H1 (cell line): ENCODE measurements at regions not wholly inside any gene's neighbourhood (a gene's known extent, or its start where the extent isn't known, plus 50 kb on each side); places are given as distances from the start of the nearest gene placed in this dataset.

Experiments used
- CTCF ChIA-PET: fragments of 300-600 bp; sonication (Branson Sonifier 250); formaldehyde crosslinking; loops from one replicate; lab custom pipeline; 2021; ENCODE audit not compliant: partially characterized antibody; lab: Charles Lee
- POLR2A ChIA-PET: fragments of 300-600 bp; sonication (Branson Sonifier 250); formaldehyde crosslinking; loops from one replicate; lab custom pipeline; 2021; ENCODE audit warnings: inconsistent platforms; ENCODE audit not compliant: partially characterized antibody; lab: Charles Lee
- DNase-seq, 2 experiments: peaks; one replicate each; pipeline versions ENCODE4 v3.0.0 to v3.0.0-alpha.2; 2010 to 2022; ENCODE audit warnings: low spot score in 2 of 2, low read depth in 1 of 2, mixed read lengths in 1 of 2
- FAIRE-seq: peaks from 2 replicates; lab custom pipeline; 2011; peaks lifted over from hg19 to GRCh38; lab: Jason Lieb, UNC
- H2AFZ ChIP-seq: 2 replicates; pipeline ENCODE4 v1.8.1; 2012; ENCODE audit warnings: low read length, inconsistent platforms
- H2AK5ac ChIP-seq: 2 replicates; pipeline ENCODE4 v1.6.1; 2013; ENCODE audit warnings: low read depth, low read length
- H2BK120ac ChIP-seq: replicated peaks from 2 replicates; pipeline ENCODE3; 2013; ENCODE audit warnings: low read depth, low read length, inconsistent platforms
- H2BK12ac ChIP-seq: 2 replicates; pipeline ENCODE4 v1.6.1; 2013; ENCODE audit warnings: low read depth, low read length
- H2BK15ac ChIP-seq: 2 replicates; pipeline ENCODE4 v1.6.1; 2013; ENCODE audit warnings: low read length
- H2BK20ac ChIP-seq: 2 replicates; pipeline ENCODE4 v1.6.1; 2013; ENCODE audit warnings: low read length
- H2BK5ac ChIP-seq: 2 replicates; pipeline ENCODE4 v1.6.1; 2013; ENCODE audit warnings: low read depth, low read length
- H3K14ac ChIP-seq: 2 replicates; pipeline ENCODE4 v1.6.1; 2013; ENCODE audit warnings: inconsistent platforms; ENCODE audit not compliant: insufficient read length
- H3K18ac ChIP-seq: 2 replicates; pipeline ENCODE4 v1.6.1; 2013; ENCODE audit warnings: low read length; ENCODE audit errors: extremely low read depth
- H3K23ac ChIP-seq: 2 replicates; pipeline ENCODE4 v1.6.1; 2013; ENCODE audit warnings: inconsistent platforms; ENCODE audit not compliant: insufficient read length
- H3K23me2 ChIP-seq: 2 replicates; pipeline ENCODE4 v1.6.1; 2013; ENCODE audit warnings: low read depth, low read length
- H3K27ac ChIP-seq: 2 replicates; pipeline ENCODE4 v1.6.1; 2011; ENCODE audit warnings: low read depth, low read length, inconsistent platforms
- H3K27me3 ChIP-seq, 4 experiments: replicated peaks in 1 of 4; 1 replicate in 1 of 4; 2 replicates in 3 of 4; pipeline versions ENCODE4 v1.6.1 to v1.8.1; 2011 to 2013; ENCODE audit warnings: low read length in 3 of 4, mild to moderate bottlenecking in 3 of 4, inconsistent platforms in 2 of 4, mixed read lengths in 2 of 4, moderate library complexity in 1 of 4; ENCODE audit not compliant: control insufficient read depth in 3 of 4, insufficient read depth in 3 of 4; ENCODE audit errors: extremely low read depth in 1 of 4
- H3K36me3 ChIP-seq, 4 experiments: 2 replicates each; pipeline versions ENCODE4 v1.6.1 to v1.8.1; 2011 to 2013; ENCODE audit warnings: mild to moderate bottlenecking in 4 of 4, low read length in 3 of 4, moderate library complexity in 2 of 4, control low read depth in 1 of 4, inconsistent platforms in 1 of 4; ENCODE audit not compliant: insufficient read depth in 4 of 4, control insufficient read depth in 2 of 4
- H3K4ac ChIP-seq: replicated peaks from 2 replicates; pipeline ENCODE3; 2013; ENCODE audit warnings: low read length, low read depth, mixed read lengths, inconsistent platforms; ENCODE audit not compliant: insufficient read length
- H3K4me1 ChIP-seq, 4 experiments: replicated peaks in 1 of 4; 1 replicate in 1 of 4; 2 replicates in 3 of 4; pipeline versions ENCODE4 v1.6.1 to v1.8.1; 2011 to 2013; ENCODE audit warnings: low read length in 3 of 4, inconsistent platforms in 2 of 4, mixed read lengths in 1 of 4; ENCODE audit not compliant: insufficient read depth in 4 of 4, control insufficient read depth in 3 of 4
- H3K4me2 ChIP-seq, 2 experiments: 2 replicates each; pipeline versions ENCODE4 v1.6.1 to v1.8.1; 2011 to 2013; ENCODE audit warnings: low read depth in 2 of 2, low read length in 2 of 2, control low read depth in 1 of 2, inconsistent platforms in 1 of 2, mild to moderate bottlenecking in 1 of 2; ENCODE audit not compliant: insufficient read depth in 1 of 2
- H3K4me3 ChIP-seq, 4 experiments: fragments of 200-600, 300-600 bp in 1 of 4; sonication (generic), shearing (Covaris generic), sonication (Bioruptor Twin) in 1 of 4; 2 replicates each; pipeline versions ENCODE4 v1.5.1 to v1.8.1; 2011 to 2016; ENCODE audit warnings: low read length in 4 of 4, low read depth in 3 of 4, control low read depth in 2 of 4, inconsistent platforms in 2 of 4, mild to moderate bottlenecking in 2 of 4, mixed read lengths in 1 of 4, moderate library complexity in 1 of 4; ENCODE audit not compliant: insufficient read depth in 2 of 4; ENCODE audit errors: extremely low read depth in 1 of 4
- H3K56ac ChIP-seq: replicated peaks from 2 replicates; pipeline ENCODE3; 2013; ENCODE audit warnings: low read depth, mild to moderate bottlenecking, mixed read lengths, low read length, inconsistent platforms; ENCODE audit not compliant: insufficient read length
- H3K79me1 ChIP-seq: 2 replicates; pipeline ENCODE4 v1.6.1; 2013; ENCODE audit warnings: low read depth, low read length, control low read depth
- H3K79me2 ChIP-seq, 2 experiments: 2 replicates each; pipeline versions ENCODE4 v1.6.1 to v1.8.1; 2012 to 2013; ENCODE audit warnings: low read length in 2 of 2, mild to moderate bottlenecking in 2 of 2, inconsistent platforms in 1 of 2; ENCODE audit not compliant: insufficient read depth in 2 of 2, control insufficient read depth in 1 of 2
- H3K9ac ChIP-seq, 4 experiments: replicated peaks in 1 of 4; 1 replicate in 1 of 4; 2 replicates in 3 of 4; pipeline versions ENCODE4 v1.6.1 to v1.8.1; 2011 to 2013; ENCODE audit warnings: low read depth in 3 of 4, low read length in 3 of 4, control low read depth in 2 of 4, mild to moderate bottlenecking in 2 of 4, moderate library complexity in 2 of 4, inconsistent platforms in 1 of 4; ENCODE audit errors: extremely low read depth in 1 of 4
- H3K9me3 ChIP-seq, 2 experiments: 2 replicates each; pipeline versions ENCODE4 v1.6.1 to v1.8.1; 2012 to 2013; ENCODE audit warnings: mild to moderate bottlenecking in 2 of 2, moderate library complexity in 2 of 2, control low read depth in 1 of 2, inconsistent platforms in 1 of 2, low read depth in 1 of 2, low read length in 1 of 2, mixed read lengths in 1 of 2; ENCODE audit not compliant: insufficient read depth in 2 of 2
- H4K20me1 ChIP-seq, 2 experiments: replicated peaks in 1 of 2; 2 replicates each; pipeline versions ENCODE3 to v1.8.1; 2011 to 2013; ENCODE audit warnings: inconsistent platforms in 2 of 2, low read length in 2 of 2, mild to moderate bottlenecking in 1 of 2; ENCODE audit not compliant: insufficient read depth in 2 of 2, control insufficient read depth in 1 of 2
- H4K5ac ChIP-seq: 2 replicates; pipeline ENCODE4 v1.6.1; 2013; ENCODE audit warnings: low read length, low read depth, mixed read lengths, inconsistent platforms; ENCODE audit not compliant: insufficient read length
- H4K8ac ChIP-seq: 2 replicates; pipeline ENCODE4 v1.8.0; 2013; ENCODE audit warnings: mild to moderate bottlenecking, moderate library complexity, low read length, inconsistent platforms; ENCODE audit not compliant: insufficient read depth; ENCODE audit errors: extremely low read depth
- H4K91ac ChIP-seq: replicated peaks from 2 replicates; pipeline ENCODE3; 2013; ENCODE audit warnings: low read length, mixed read lengths, inconsistent platforms; ENCODE audit not compliant: insufficient read length
- JUN ChIP-seq: IDR thresholded peaks from 2 replicates; pipeline ENCODE4 v1.6.1; 2011; ENCODE audit warnings: low read depth, mild to moderate bottlenecking, improper control_type of control experiment, low read length
- MAFK ChIP-seq: IDR thresholded peaks from 2 replicates; pipeline ENCODE4 v1.6.1; 2012; ENCODE audit warnings: low read depth, mild to moderate bottlenecking, improper control_type of control experiment, low read length
- WGBS, 2 experiments: shearing (Covaris generic) in 1 of 2; methylation state at CpG; one replicate each; pipeline versions ENCODE4 v1.1.6 to v1.1.7; 2013 to 2015; ENCODE audit warnings: low lambda C conversion rate in 2 of 2, mixed read lengths in 2 of 2, inconsistent platforms in 1 of 2, low coverage in 1 of 2, missing lambda C conversion rate in 1 of 2; ENCODE audit not compliant: insufficient replicate concordance in 2 of 2, insufficient coverage in 1 of 2, insufficient read length in 1 of 2; ENCODE audit errors: extremely low coverage in 1 of 2, missing lambda C conversion rate in 1 of 2; 5-methylcytosine and 5-hydroxymethylcytosine counted together

DNA sequence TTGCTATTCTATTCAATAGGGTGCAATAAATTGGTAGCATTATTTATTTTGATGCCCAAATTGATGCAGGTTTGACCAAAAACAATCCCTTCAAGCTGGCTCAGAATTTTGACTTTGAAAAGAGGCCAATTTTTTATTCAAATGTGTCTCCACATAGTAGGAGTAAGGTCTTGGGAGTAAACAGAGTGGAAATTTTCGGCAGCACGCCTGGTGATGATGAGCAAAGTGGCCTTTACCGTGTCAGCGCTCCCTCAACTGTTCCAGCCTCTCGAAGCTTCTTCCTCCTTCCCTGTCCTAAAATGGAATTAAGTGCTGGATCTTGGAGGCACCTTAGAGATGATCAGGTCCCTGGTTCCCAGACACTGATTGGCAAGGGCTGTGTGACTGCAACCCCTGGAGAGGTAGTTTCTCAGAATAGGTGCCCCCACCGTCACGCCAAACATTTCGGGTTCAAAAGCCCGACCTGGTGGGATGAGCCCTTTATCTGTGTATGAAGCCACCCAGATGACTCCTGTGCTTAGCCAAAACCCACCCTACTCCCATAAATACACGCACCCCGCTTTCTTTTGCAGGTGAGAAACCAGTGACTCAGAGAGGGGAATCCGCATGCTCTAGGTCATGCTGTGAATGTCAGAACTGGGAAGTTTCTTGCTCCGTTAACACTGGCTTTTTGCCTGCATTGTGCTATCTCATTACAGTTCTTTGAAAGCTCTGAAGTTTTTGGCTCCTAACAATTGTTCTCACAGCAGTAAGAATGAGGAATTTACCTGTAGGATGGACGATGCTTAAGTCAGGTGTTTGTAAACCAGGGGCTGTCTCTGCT lies 89.1 kb downstream of the CRYGS start:
- Histone ChIP-seq H2BK5ac (no peak overlapping the region), H3K4me1 (peaks cover 0 to 2% (median under 1%) of the 10 kb centered on the region in 4 experiments; a peak in 1 of 7 replicates), H3K4me2 (no peak overlapping the region), H3K23ac (no peak overlapping the region), H3K36me3 (no peaks in the 10 kb centered on the region), H4K91ac (no peak overlapping the region), H2BK120ac (no peak overlapping the region), H3K27ac (no peak overlapping the region), H4K5ac (no peak overlapping the region), H4K20me1 (no peaks in the 10 kb centered on the region), H3K56ac (no peak overlapping the region), H3K4ac (no peak overlapping the region), H2BK15ac (no peak overlapping the region), H3K79me2 (no peaks in the 10 kb centered on the region), H2BK20ac (no peak overlapping the region), H2BK12ac (no peak overlapping the region), H3K79me1 (no peaks in the 10 kb centered on the region), H3K14ac (no peak overlapping the region), H3K23me2 (peaks cover 2% of the 10 kb centered on the region; the same call in 1 of the 2 replicates), H2AFZ (0 out of 2 replicates have a peak overlapping the region, but pooled peaks have one; percentile 50), H3K9ac (no peak overlapping the region), H3K18ac (no peak overlapping the region), H3K4me3 (no peak overlapping the region), H2AK5ac (no peak overlapping the region), H4K8ac (no peak overlapping the region), H3K27me3 (no peaks in the 10 kb centered on the region; a peak in 1 of 7 replicates), H3K9me3 (no peaks in the 10 kb centered on the region)
- 79% methylated on average over 14 of the region's 14 CpGs; no CpG with 5 or more reads in 1 of the 2 experiments for WGBS, 2 experiments
- FAIRE-seq (no peak), DNase-seq (peak in 1 of 2 experiments; percentile 35)
- ChIA-PET CTCF (interaction anchor here (0.6 to 2.4 kb wide), 4 partner anchors 10 to 215 kb away, joined by 3 to 9 read pairs (median 4); no protein-coding TSS in a partner anchor), POLR2A (no interaction called here)
- TF ChIP-seq MAFK, result no peak
- TF ChIP-seq JUN, result no peak
